GM13977 (cell line): ENCODE measurements at regions not wholly inside any gene's neighbourhood (a gene's known extent, or its start where the extent isn't known, plus 50 kb on each side); places are given as distances from the start of the nearest gene placed in this dataset.

Experiments
- DNase-seq: peaks from one replicate; pipeline ENCODE4 v3.0.0; 2012; ENCODE audit warnings: low spot score
- in situ Hi-C: fragments of 300-500 bp; cut with MboI; formaldehyde crosslinking; loops from one replicate; pipeline ENCODE4 v1.12.0; 2022; ENCODE audit warnings: low sequenced_read_pairs, low pct_unique_long_range_greater_than_20kb, mixed read lengths, inconsistent platforms; ENCODE audit not compliant: unreplicated experiment
- TF ChIP-seq, protein P1 (sequence below): IDR thresholded peaks from 2 replicates; pipeline ENCODE4 v1.5.1; 2012; ENCODE audit warnings: mild to moderate bottlenecking, control low read depth; ENCODE audit not compliant: insufficient read depth; ENCODE audit errors: extremely low read depth, missing control alignments

DNA sequence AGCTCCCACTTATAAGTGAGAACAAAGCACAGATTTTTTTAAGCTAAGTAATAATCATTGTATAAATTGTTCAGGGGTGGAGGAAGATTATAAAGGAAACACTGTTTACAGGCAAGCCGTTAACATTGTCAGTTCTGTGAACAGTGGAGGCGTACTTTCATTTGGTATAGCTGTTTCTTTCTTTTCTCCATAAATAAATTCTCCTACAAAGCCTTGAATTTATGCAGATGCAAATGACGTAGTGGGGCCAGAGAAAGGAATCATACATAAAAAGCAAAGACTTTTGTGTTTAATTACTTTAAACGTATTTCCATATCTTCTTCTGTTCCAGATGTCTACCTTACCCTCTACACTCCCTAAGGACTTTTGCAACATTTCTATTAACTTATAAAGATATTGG, 914.9 kb downstream of the ZPLD1 start:
- in situ Hi-C loops: no loop called here
- DNase-seq: no peak
- TF ChIP-seq, protein P1, sequence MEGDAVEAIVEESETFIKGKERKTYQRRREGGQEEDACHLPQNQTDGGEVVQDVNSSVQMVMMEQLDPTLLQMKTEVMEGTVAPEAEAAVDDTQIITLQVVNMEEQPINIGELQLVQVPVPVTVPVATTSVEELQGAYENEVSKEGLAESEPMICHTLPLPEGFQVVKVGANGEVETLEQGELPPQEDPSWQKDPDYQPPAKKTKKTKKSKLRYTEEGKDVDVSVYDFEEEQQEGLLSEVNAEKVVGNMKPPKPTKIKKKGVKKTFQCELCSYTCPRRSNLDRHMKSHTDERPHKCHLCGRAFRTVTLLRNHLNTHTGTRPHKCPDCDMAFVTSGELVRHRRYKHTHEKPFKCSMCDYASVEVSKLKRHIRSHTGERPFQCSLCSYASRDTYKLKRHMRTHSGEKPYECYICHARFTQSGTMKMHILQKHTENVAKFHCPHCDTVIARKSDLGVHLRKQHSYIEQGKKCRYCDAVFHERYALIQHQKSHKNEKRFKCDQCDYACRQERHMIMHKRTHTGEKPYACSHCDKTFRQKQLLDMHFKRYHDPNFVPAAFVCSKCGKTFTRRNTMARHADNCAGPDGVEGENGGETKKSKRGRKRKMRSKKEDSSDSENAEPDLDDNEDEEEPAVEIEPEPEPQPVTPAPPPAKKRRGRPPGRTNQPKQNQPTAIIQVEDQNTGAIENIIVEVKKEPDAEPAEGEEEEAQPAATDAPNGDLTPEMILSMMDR: no peak

DNA sequence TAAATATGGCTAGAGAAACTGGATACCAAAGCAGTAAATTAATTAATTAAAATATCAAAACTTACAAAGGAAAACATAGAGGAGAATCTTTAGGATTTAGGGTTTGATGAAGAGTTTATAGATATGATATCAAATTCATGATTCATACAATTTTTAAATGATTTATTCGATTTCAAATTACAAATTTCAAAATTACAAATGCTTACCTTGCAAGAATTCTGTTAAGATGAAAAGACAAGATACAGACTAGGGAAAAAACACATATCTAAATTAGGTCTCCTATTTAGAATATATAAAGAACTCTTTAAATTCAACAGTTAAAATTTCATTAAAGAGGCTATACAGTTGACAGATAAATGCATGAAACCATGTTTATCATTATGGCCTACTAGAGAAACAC, 930.7 kb downstream of the ZPLD1 start:
- TF ChIP-seq, protein P1: no peak
- DNase-seq: no peak
- in situ Hi-C loops: no loop called here

DNA sequence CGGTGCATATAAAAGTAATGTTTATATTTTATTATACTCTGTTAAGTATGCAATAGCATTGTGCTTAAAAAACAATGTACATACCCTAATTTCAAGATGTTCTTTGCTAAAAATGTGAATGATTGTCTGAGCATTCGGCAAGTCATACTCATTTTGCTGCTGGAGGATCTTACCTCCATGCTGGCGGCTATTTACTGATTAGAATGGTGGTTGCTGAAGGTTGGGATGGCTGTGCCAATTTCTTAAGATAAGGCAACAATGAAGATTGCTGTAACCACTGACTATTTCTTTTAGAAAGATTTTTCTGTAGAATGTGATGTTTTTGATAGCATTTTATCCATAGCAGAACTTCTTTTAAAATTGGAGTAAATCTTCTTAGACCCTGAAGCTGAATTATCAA, 932.7 kb downstream of the ZPLD1 start:
- TF ChIP-seq, protein P1: no peak
- in situ Hi-C loops: no loop called here
- DNase-seq: no peak

DNA sequence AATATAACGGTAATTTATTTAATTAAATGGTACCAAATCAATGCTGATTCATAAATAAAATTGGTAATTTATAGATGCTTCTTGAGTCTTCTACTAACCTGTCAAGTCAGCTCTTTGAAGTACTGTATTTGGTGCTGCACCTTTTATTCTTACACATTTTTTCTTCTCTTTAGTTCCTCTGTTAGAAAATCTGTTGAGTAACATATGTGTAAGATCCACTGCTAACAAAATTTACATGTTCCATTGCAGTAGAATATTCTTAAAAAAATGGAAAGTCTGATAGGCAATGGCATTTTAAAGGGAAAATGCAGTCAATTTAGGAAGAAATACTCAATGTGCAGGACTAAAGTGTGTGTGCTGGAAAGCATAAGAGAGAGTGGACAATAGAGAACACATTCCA, 936.6 kb downstream of the ZPLD1 start:
- no peak for DNase-seq
- in situ Hi-C loops: no loop called here
- TF ChIP-seq, protein P1: no peak

DNA sequence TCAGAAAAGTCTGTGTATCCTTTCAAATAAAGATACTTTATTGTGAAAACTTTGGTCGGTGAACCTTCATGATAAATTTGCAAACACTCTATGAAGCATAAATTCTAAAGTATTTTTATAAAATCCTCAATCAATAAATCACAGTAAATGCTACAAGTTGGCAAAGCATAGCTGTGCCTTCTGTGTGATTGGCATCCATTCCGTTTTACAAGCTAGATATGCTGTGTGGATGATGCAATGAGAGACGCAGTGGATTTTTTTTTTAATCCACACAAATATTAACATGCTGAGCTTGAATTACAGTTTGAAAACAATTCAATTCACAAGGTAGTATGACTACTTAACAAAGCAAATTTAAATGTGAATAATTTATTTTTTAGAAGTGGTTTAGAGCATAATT, 937.2 kb downstream of the ZPLD1 start:
- no peak for DNase-seq
- in situ Hi-C loops: no loop called here
- TF ChIP-seq, protein P1: no peak

DNA sequence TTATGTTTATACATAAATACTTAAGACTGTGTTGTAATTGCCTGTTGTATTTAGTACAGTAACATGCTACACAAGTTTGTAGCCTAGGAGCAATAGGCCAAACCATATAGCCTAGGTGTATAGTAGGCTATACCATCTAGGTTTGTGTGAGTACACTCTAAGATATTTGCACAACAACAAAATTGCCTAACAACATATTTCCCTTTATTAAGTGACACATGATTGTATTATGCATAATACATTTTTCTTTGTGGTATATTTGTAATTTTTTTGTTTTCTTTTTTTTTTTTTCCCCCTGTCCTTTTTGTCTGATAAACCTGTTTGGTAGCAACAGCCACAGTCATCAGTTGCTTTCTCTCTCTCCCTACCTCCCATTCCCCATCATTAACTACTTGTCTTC, 945.6 kb downstream of the ZPLD1 start:
- in situ Hi-C loops: no loop called here

More for the DNA sequence above, 945.6 kb downstream of the ZPLD1 start:
- DNase-seq: no peak
- TF ChIP-seq, protein P1: no peak
